IMR-90 (cell line): ENCODE measurements at regions not wholly inside any gene's neighbourhood (a gene's known extent, or its start where the extent isn't known, plus 50 kb on each side); places are given as distances from the start of the nearest gene placed in this dataset.
"Not testable (repeated sequence)": the region's sequence is repeated elsewhere in the genome, so short reads cannot be mapped to it uniquely, and the experiment has no call there.

Experiments used
- ATAC-seq: fragments of 200-7000 bp; cut with Tn5 transposase; 2 replicates; pipeline ENCODE4 v1.9.1; 2020; ENCODE audit warnings: low read depth, mild to moderate bottlenecking, moderate library complexity
- BruUV-seq: library from RNA; stranded (reverse); fragments of 400-500 nt; replicated peaks from 2 replicates; lab custom pipeline; 2021; lab: Mats Ljungman, UMichigan
- CTCF ChIA-PET: fragments of 300-600 bp; formaldehyde crosslinking; extraction: SDS; loops from one replicate; lab custom pipeline; 2021; ENCODE audit warnings: antibody characterized with exemption; lab: Yijun Ruan, JAX
- POLR2A ChIA-PET: fragments of 300-600 bp; sonication (Branson Sonifier 250); formaldehyde crosslinking; loops from one replicate; lab custom pipeline; 2022; ENCODE audit warnings: antibody characterized with exemption; ENCODE audit not compliant: unreplicated experiment; lab: Charles Lee
- DNase-seq: peaks from one replicate; pipeline ENCODE4 v3.0.0; 2013
- H2AFZ ChIP-seq: replicated peaks from 2 replicates; pipeline ENCODE3; 2013; ENCODE audit warnings: low read length, mild to moderate bottlenecking; ENCODE audit not compliant: poor library complexity
- H2AK5ac ChIP-seq: 2 replicates; pipeline ENCODE4 v1.6.1; 2013; ENCODE audit warnings: low read depth, low read length, inconsistent platforms
- H2AK9ac ChIP-seq: replicated peaks from 2 replicates; pipeline ENCODE3; 2013; ENCODE audit warnings: mild to moderate bottlenecking, low read depth, low read length, moderate library complexity; ENCODE audit not compliant: poor library complexity
- H2BK120ac ChIP-seq: 2 replicates; pipeline ENCODE4 v1.6.1; 2013; ENCODE audit warnings: low read depth, low read length, inconsistent platforms
- H2BK15ac ChIP-seq: 3 replicates; pipeline ENCODE4 v1.6.1; 2013; ENCODE audit warnings: low read depth, low read length, inconsistent platforms
- H2BK20ac ChIP-seq: 2 replicates; pipeline ENCODE4 v1.6.1; 2013; ENCODE audit warnings: low read depth, mild to moderate bottlenecking, inconsistent platforms, low read length, moderate library complexity
- H2BK5ac ChIP-seq: 2 replicates; pipeline ENCODE4 v1.6.1; 2013; ENCODE audit warnings: mild to moderate bottlenecking, low read depth, low read length, inconsistent platforms; ENCODE audit not compliant: poor library complexity, severe bottlenecking
- H3K14ac ChIP-seq: replicated peaks from 2 replicates; pipeline ENCODE4 v1.6.1; 2013; ENCODE audit warnings: low read depth, low read length, inconsistent platforms
- H3K18ac ChIP-seq: 2 replicates; pipeline ENCODE4 v1.6.1; 2013; ENCODE audit warnings: low read depth, low read length, control low read depth
- H3K23ac ChIP-seq: 2 replicates; pipeline ENCODE4 v1.6.1; 2013; ENCODE audit warnings: low read depth, low read length, inconsistent platforms
- H3K27ac ChIP-seq: 2 replicates; pipeline ENCODE4 v1.5.1; 2013; ENCODE audit warnings: mild to moderate bottlenecking, control low read depth, low read length; ENCODE audit not compliant: insufficient read depth
- H3K27me3 ChIP-seq: 2 replicates; pipeline ENCODE4 v1.6.1; 2013; ENCODE audit warnings: low read length; ENCODE audit not compliant: control insufficient read depth, insufficient read depth
- H3K36me3 ChIP-seq: 2 replicates; pipeline ENCODE4 v1.6.1; 2013; ENCODE audit warnings: low read length, mixed read lengths; ENCODE audit not compliant: control insufficient read depth, insufficient read depth
- H3K4ac ChIP-seq: 2 replicates; pipeline ENCODE4 v1.6.1; 2013; ENCODE audit warnings: low read depth, low read length, inconsistent platforms
- H3K4me1 ChIP-seq: 2 replicates; pipeline ENCODE4 v1.6.1; 2013; ENCODE audit warnings: low read length, mixed read lengths; ENCODE audit not compliant: control insufficient read depth, insufficient read depth
- H3K4me2 ChIP-seq: 2 replicates; pipeline ENCODE4 v1.6.1; 2013; ENCODE audit warnings: low read depth, mild to moderate bottlenecking, control low read depth, low read length, moderate library complexity
- H3K4me3 ChIP-seq: 2 replicates; pipeline ENCODE4 v1.5.1; 2013; ENCODE audit warnings: low read depth, mild to moderate bottlenecking, control low read depth, low read length, moderate library complexity; ENCODE audit not compliant: insufficient read depth
- H3K56ac ChIP-seq: 2 replicates; pipeline ENCODE4 v1.6.1; 2013; ENCODE audit warnings: low read length, inconsistent platforms; ENCODE audit not compliant: insufficient read depth; ENCODE audit errors: extremely low read depth
- H3K79me1 ChIP-seq, 2 experiments: 2 replicates each; pipeline ENCODE4 v1.6.1; 2013; ENCODE audit warnings: low read length in 2 of 2, inconsistent platforms in 1 of 2, low read depth in 1 of 2
- H3K9ac ChIP-seq: 2 replicates; pipeline ENCODE4 v1.6.1; 2013; ENCODE audit warnings: low read depth, low read length, control low read depth
- H3K9me1 ChIP-seq: 2 replicates; pipeline ENCODE4 v1.6.1; 2013; ENCODE audit warnings: low read length, inconsistent platforms; ENCODE audit not compliant: insufficient read depth
- H3K9me3 ChIP-seq: 2 replicates; pipeline ENCODE4 v1.6.1; 2013; ENCODE audit warnings: low read length; ENCODE audit not compliant: control insufficient read depth, insufficient read depth
- H4K20me1 ChIP-seq: 2 replicates; pipeline ENCODE4 v1.6.1; 2013; ENCODE audit warnings: low read length, inconsistent platforms; ENCODE audit not compliant: insufficient read depth
- H4K5ac ChIP-seq: 2 replicates; pipeline ENCODE4 v1.6.1; 2013; ENCODE audit warnings: mild to moderate bottlenecking, low read depth, low read length, control low read depth
- H4K8ac ChIP-seq, 2 experiments: 2 replicates each; pipeline ENCODE4 v1.6.1; 2013; ENCODE audit warnings: low read depth in 2 of 2, low read length in 2 of 2, control low read depth in 1 of 2, inconsistent platforms in 1 of 2
- H4K91ac ChIP-seq: 2 replicates; pipeline ENCODE4 v1.6.1; 2013; ENCODE audit warnings: low read depth, low read length, inconsistent platforms; ENCODE audit not compliant: insufficient read depth
- WGBS, 2 experiments: methylation state at CpG; one replicate each; pipeline versions ENCODE4 v1.1.5 to v1.1.7; 2013; ENCODE audit warnings: missing lambda C conversion rate in 2 of 2; ENCODE audit not compliant: insufficient read length in 1 of 2; ENCODE audit errors: extremely low coverage in 2 of 2; 5-methylcytosine and 5-hydroxymethylcytosine counted together
- dilution Hi-C: fragments of 300-500 bp; cut with HindIII; formaldehyde crosslinking; loops from one replicate; pipeline ENCODE4 v1.14.3; 2018; ENCODE audit warnings: low sequenced_read_pairs; ENCODE audit not compliant: unreplicated experiment
- in situ Hi-C: fragments of 300-500 bp; cut with MboI; formaldehyde crosslinking; loops from 3 replicates; pipeline ENCODE4 v1.14.3; 2019; ENCODE audit warnings: low sequenced_read_pairs, inconsistent platforms, mixed read lengths
- intact Hi-C: fragments of 100-400 bp; cut with micrococcal nuclease; formaldehyde crosslinking; loops from 2 replicates; pipeline ENCODE4 v1.10.0; 2022

DNA sequence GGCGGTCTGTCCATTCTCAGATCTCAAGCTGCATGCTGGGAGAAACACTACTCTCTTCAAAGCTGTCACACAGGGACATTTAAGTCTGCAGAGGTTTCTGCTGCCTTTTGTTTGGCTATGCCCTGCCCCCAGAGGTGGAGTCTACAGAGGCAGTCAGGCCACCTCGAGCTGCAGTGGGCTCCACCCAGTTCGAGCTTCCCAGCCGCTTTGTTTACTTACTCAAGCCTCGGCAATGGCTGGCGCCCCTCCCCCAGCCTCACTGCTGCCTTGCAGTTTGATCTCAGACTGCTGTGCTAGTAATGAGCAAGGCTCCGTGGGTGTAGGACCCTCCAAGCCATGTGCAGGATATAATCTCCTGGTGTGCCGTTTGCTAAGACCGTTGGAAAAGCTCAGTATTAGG, 486.1 kb downstream of the DTWD2 start:
- CTCF ChIA-PET, H2BK5ac ChIP-seq, ATAC-seq, H3K14ac ChIP-seq, H3K18ac ChIP-seq, H3K56ac ChIP-seq, H2AFZ ChIP-seq, H4K20me1 ChIP-seq, H2BK120ac ChIP-seq, H4K91ac ChIP-seq, H3K23ac ChIP-seq, DNase-seq, in situ Hi-C loops, H3K27me3 ChIP-seq, H3K27ac ChIP-seq, H4K5ac ChIP-seq, H3K9ac ChIP-seq, dilution Hi-C loops, H4K8ac ChIP-seq, H3K79me1 ChIP-seq, H3K9me1 ChIP-seq, H3K4me1 ChIP-seq, H2BK15ac ChIP-seq, H2AK9ac ChIP-seq, H3K9me3 ChIP-seq, H3K4ac ChIP-seq, intact Hi-C loops, POLR2A ChIA-PET, H2BK20ac ChIP-seq, H2AK5ac ChIP-seq, H3K4me3 ChIP-seq, BruUV-seq, H3K36me3 ChIP-seq, H3K4me2 ChIP-seq: not testable (repeated sequence)
- 8% methylated on average over 2 of the region's 9 CpGs; no CpG with 5 or more reads in 1 of the 2 experiments for WGBS, 2 experiments
